IMR-90 (cell line): ENCODE measurements at regions not wholly inside any gene's neighbourhood (a gene's known extent, or its start where the extent isn't known, plus 50 kb on each side); places are given as distances from the start of the nearest gene placed in this dataset.

Source experiments
- ATAC-seq: fragments of 200-7000 bp; cut with Tn5 transposase; 2 replicates; pipeline ENCODE4 v1.9.1; 2020; ENCODE audit warnings: low read depth, mild to moderate bottlenecking, moderate library complexity
- BruUV-seq: library from RNA; stranded (reverse); fragments of 400-500 nt; replicated peaks from 2 replicates; lab custom pipeline; 2021; lab: Mats Ljungman, UMichigan
- CTCF ChIA-PET: fragments of 300-600 bp; formaldehyde crosslinking; extraction: SDS; loops from one replicate; lab custom pipeline; 2021; ENCODE audit warnings: antibody characterized with exemption; lab: Yijun Ruan, JAX
- POLR2A ChIA-PET: fragments of 300-600 bp; sonication (Branson Sonifier 250); formaldehyde crosslinking; loops from one replicate; lab custom pipeline; 2022; ENCODE audit warnings: antibody characterized with exemption; ENCODE audit not compliant: unreplicated experiment; lab: Charles Lee
- DNase-seq: peaks from one replicate; pipeline ENCODE4 v3.0.0; 2013
- H2AFZ ChIP-seq: replicated peaks from 2 replicates; pipeline ENCODE3; 2013; ENCODE audit warnings: low read length, mild to moderate bottlenecking; ENCODE audit not compliant: poor library complexity
- H2AK5ac ChIP-seq: 2 replicates; pipeline ENCODE4 v1.6.1; 2013; ENCODE audit warnings: low read depth, low read length, inconsistent platforms
- H2AK9ac ChIP-seq: replicated peaks from 2 replicates; pipeline ENCODE3; 2013; ENCODE audit warnings: mild to moderate bottlenecking, low read depth, low read length, moderate library complexity; ENCODE audit not compliant: poor library complexity
- H2BK120ac ChIP-seq: 2 replicates; pipeline ENCODE4 v1.6.1; 2013; ENCODE audit warnings: low read depth, low read length, inconsistent platforms
- H2BK15ac ChIP-seq: 3 replicates; pipeline ENCODE4 v1.6.1; 2013; ENCODE audit warnings: low read depth, low read length, inconsistent platforms
- H2BK20ac ChIP-seq: 2 replicates; pipeline ENCODE4 v1.6.1; 2013; ENCODE audit warnings: low read depth, mild to moderate bottlenecking, inconsistent platforms, low read length, moderate library complexity
- H2BK5ac ChIP-seq: 2 replicates; pipeline ENCODE4 v1.6.1; 2013; ENCODE audit warnings: mild to moderate bottlenecking, low read depth, low read length, inconsistent platforms; ENCODE audit not compliant: poor library complexity, severe bottlenecking
- H3K14ac ChIP-seq: replicated peaks from 2 replicates; pipeline ENCODE4 v1.6.1; 2013; ENCODE audit warnings: low read depth, low read length, inconsistent platforms
- H3K18ac ChIP-seq: 2 replicates; pipeline ENCODE4 v1.6.1; 2013; ENCODE audit warnings: low read depth, low read length, control low read depth
- H3K23ac ChIP-seq: 2 replicates; pipeline ENCODE4 v1.6.1; 2013; ENCODE audit warnings: low read depth, low read length, inconsistent platforms
- H3K27ac ChIP-seq: 2 replicates; pipeline ENCODE4 v1.5.1; 2013; ENCODE audit warnings: mild to moderate bottlenecking, control low read depth, low read length; ENCODE audit not compliant: insufficient read depth
- H3K27me3 ChIP-seq: 2 replicates; pipeline ENCODE4 v1.6.1; 2013; ENCODE audit warnings: low read length; ENCODE audit not compliant: control insufficient read depth, insufficient read depth
- H3K36me3 ChIP-seq: 2 replicates; pipeline ENCODE4 v1.6.1; 2013; ENCODE audit warnings: low read length, mixed read lengths; ENCODE audit not compliant: control insufficient read depth, insufficient read depth
- H3K4ac ChIP-seq: 2 replicates; pipeline ENCODE4 v1.6.1; 2013; ENCODE audit warnings: low read depth, low read length, inconsistent platforms
- H3K4me1 ChIP-seq: 2 replicates; pipeline ENCODE4 v1.6.1; 2013; ENCODE audit warnings: low read length, mixed read lengths; ENCODE audit not compliant: control insufficient read depth, insufficient read depth
- H3K4me2 ChIP-seq: 2 replicates; pipeline ENCODE4 v1.6.1; 2013; ENCODE audit warnings: low read depth, mild to moderate bottlenecking, control low read depth, low read length, moderate library complexity
- H3K4me3 ChIP-seq: 2 replicates; pipeline ENCODE4 v1.5.1; 2013; ENCODE audit warnings: low read depth, mild to moderate bottlenecking, control low read depth, low read length, moderate library complexity; ENCODE audit not compliant: insufficient read depth
- H3K56ac ChIP-seq: 2 replicates; pipeline ENCODE4 v1.6.1; 2013; ENCODE audit warnings: low read length, inconsistent platforms; ENCODE audit not compliant: insufficient read depth; ENCODE audit errors: extremely low read depth
- H3K79me1 ChIP-seq, 2 experiments: 2 replicates each; pipeline ENCODE4 v1.6.1; 2013; ENCODE audit warnings: low read length in 2 of 2, inconsistent platforms in 1 of 2, low read depth in 1 of 2
- H3K9ac ChIP-seq: 2 replicates; pipeline ENCODE4 v1.6.1; 2013; ENCODE audit warnings: low read depth, low read length, control low read depth
- H3K9me1 ChIP-seq: 2 replicates; pipeline ENCODE4 v1.6.1; 2013; ENCODE audit warnings: low read length, inconsistent platforms; ENCODE audit not compliant: insufficient read depth
- H3K9me3 ChIP-seq: 2 replicates; pipeline ENCODE4 v1.6.1; 2013; ENCODE audit warnings: low read length; ENCODE audit not compliant: control insufficient read depth, insufficient read depth
- H4K20me1 ChIP-seq: 2 replicates; pipeline ENCODE4 v1.6.1; 2013; ENCODE audit warnings: low read length, inconsistent platforms; ENCODE audit not compliant: insufficient read depth
- H4K5ac ChIP-seq: 2 replicates; pipeline ENCODE4 v1.6.1; 2013; ENCODE audit warnings: mild to moderate bottlenecking, low read depth, low read length, control low read depth
- H4K8ac ChIP-seq, 2 experiments: 2 replicates each; pipeline ENCODE4 v1.6.1; 2013; ENCODE audit warnings: low read depth in 2 of 2, low read length in 2 of 2, control low read depth in 1 of 2, inconsistent platforms in 1 of 2
- H4K91ac ChIP-seq: 2 replicates; pipeline ENCODE4 v1.6.1; 2013; ENCODE audit warnings: low read depth, low read length, inconsistent platforms; ENCODE audit not compliant: insufficient read depth
- BHLHE40 ChIP-seq: fragments of 150-350 bp; IDR thresholded peaks from 2 replicates; pipeline ENCODE4 v1.6.1; 2016; ENCODE audit warnings: mild to moderate bottlenecking, low read depth, low read length
- CEBPB ChIP-seq: IDR thresholded peaks from 2 replicates; pipeline ENCODE4 v1.6.1; 2012; ENCODE audit warnings: low read depth, low read length, improper control_type of control experiment
- CHD1 ChIP-seq: IDR thresholded peaks from 2 replicates; pipeline ENCODE4 v1.6.1; 2012; ENCODE audit warnings: low read depth, low read length, improper control_type of control experiment
- ELK1 ChIP-seq: fragments of 150-350 bp; IDR thresholded peaks from 2 replicates; pipeline ENCODE4 v1.6.1; 2016; ENCODE audit warnings: low read depth, mild to moderate bottlenecking, low read length, moderate library complexity, borderline replicate concordance
- FOS ChIP-seq: fragments of 150-350 bp; IDR thresholded peaks from 2 replicates; pipeline ENCODE4 v1.6.1; 2016; ENCODE audit warnings: low read depth, low read length
- MAFK ChIP-seq: IDR thresholded peaks from 2 replicates; pipeline ENCODE4 v1.6.1; 2012; ENCODE audit warnings: low read depth, low read length, improper control_type of control experiment
- MAZ ChIP-seq: IDR thresholded peaks from 2 replicates; pipeline ENCODE4 v1.6.1; 2012; ENCODE audit warnings: low read depth, mild to moderate bottlenecking, low read length, improper control_type of control experiment, moderate library complexity, borderline replicate concordance
- MXI1 ChIP-seq: IDR thresholded peaks from 2 replicates; pipeline ENCODE4 v1.6.1; 2012; ENCODE audit warnings: low read depth, mild to moderate bottlenecking, low read length, moderate library complexity, borderline replicate concordance
- NFE2L2 ChIP-seq: fragments of 150-350 bp; IDR thresholded peaks from 2 replicates; pipeline ENCODE4 v1.6.1; 2016; ENCODE audit warnings: low read depth, mild to moderate bottlenecking, low read length
- POLR2A ChIP-seq: IDR thresholded peaks from 2 replicates; pipeline ENCODE4 v1.6.1; 2012; ENCODE audit warnings: mild to moderate bottlenecking, low read depth, low read length
- RAD21 ChIP-seq: IDR thresholded peaks from 2 replicates; pipeline ENCODE4 v1.6.1; 2012; ENCODE audit warnings: low read length, improper control_type of control experiment
- RCOR1 ChIP-seq: IDR thresholded peaks from 2 replicates; pipeline ENCODE4 v1.6.1; 2012; ENCODE audit warnings: mild to moderate bottlenecking, low read length, improper control_type of control experiment; ENCODE audit not compliant: insufficient replicate concordance
- RFX5 ChIP-seq: IDR thresholded peaks from 2 replicates; pipeline ENCODE4 v1.8.0; 2012; ENCODE audit warnings: low read depth, mild to moderate bottlenecking, low read length, moderate library complexity
- SMC3 ChIP-seq: fragments of 150-350 bp; IDR thresholded peaks from 2 replicates; pipeline ENCODE4 v1.6.1; 2016; ENCODE audit warnings: low read depth, mild to moderate bottlenecking, antibody characterized with exemption, low read length, moderate library complexity
- USF2 ChIP-seq: fragments of 150-350 bp; IDR thresholded peaks from 2 replicates; pipeline ENCODE4 v1.6.1; 2017; ENCODE audit warnings: mild to moderate bottlenecking, antibody characterized with exemption, low read length, low read depth
- WGBS, 2 experiments: methylation state at CpG; one replicate each; pipeline versions ENCODE4 v1.1.5 to v1.1.7; 2013; ENCODE audit warnings: missing lambda C conversion rate in 2 of 2; ENCODE audit not compliant: insufficient read length in 1 of 2; ENCODE audit errors: extremely low coverage in 2 of 2; 5-methylcytosine and 5-hydroxymethylcytosine counted together
- dilution Hi-C: fragments of 300-500 bp; cut with HindIII; formaldehyde crosslinking; loops from one replicate; pipeline ENCODE4 v1.14.3; 2018; ENCODE audit warnings: low sequenced_read_pairs; ENCODE audit not compliant: unreplicated experiment
- in situ Hi-C: fragments of 300-500 bp; cut with MboI; formaldehyde crosslinking; loops from 3 replicates; pipeline ENCODE4 v1.14.3; 2019; ENCODE audit warnings: low sequenced_read_pairs, inconsistent platforms, mixed read lengths
- intact Hi-C: fragments of 100-400 bp; cut with micrococcal nuclease; formaldehyde crosslinking; loops from 2 replicates; pipeline ENCODE4 v1.10.0; 2022

GRCh38 chr4:28426251-28426650 is 1565.6 kb downstream of the STIM2 start:
- H3K9ac ChIP-seq: no peak overlapping the region
- H4K91ac ChIP-seq: no peak overlapping the region
- H3K14ac ChIP-seq: no peak overlapping the region
- no peak overlapping the region for H4K5ac ChIP-seq
- no peak for ATAC-seq
- no peak overlapping the region for H2BK20ac ChIP-seq
- no peak overlapping the region for H2AK5ac ChIP-seq
- no peaks in the 10 kb centered on the region for H3K79me1 ChIP-seq
- CTCF ChIA-PET: no interaction called here
- H3K36me3 ChIP-seq: no peaks in the 10 kb centered on the region
- H3K27ac ChIP-seq: no peak overlapping the region
- no peak overlapping the region for H2BK15ac ChIP-seq
- no peak overlapping the region for H3K4me3 ChIP-seq
- in situ Hi-C loops: no loop called here
- dilution Hi-C loops: no loop called here
- H3K18ac ChIP-seq: no peak overlapping the region
- no peak overlapping the region for H3K4ac ChIP-seq
- H2AK9ac ChIP-seq: no peak overlapping the region
- no peaks in the 10 kb centered on the region for H3K4me1 ChIP-seq
- H3K23ac ChIP-seq: no peak overlapping the region
- intact Hi-C loops: no loop called here
- H4K8ac ChIP-seq: no peak overlapping the region
- H2BK5ac ChIP-seq: no peak overlapping the region
- no peak for DNase-seq
- TF ChIP-seq SMC3 (no peak), MAFK (no peak), BHLHE40 (no peak), ELK1 (no peak), FOS (no peak), MAZ (no peak), CEBPB (no peak), RFX5 (no peak), MXI1 (no peak), RAD21 (no peak), USF2 (no peak), RCOR1 (no peak), NFE2L2 (no peak), POLR2A (no peak), CHD1 (no peak)
- no CpG with 5 or more reads among the region's 1 CpG for WGBS, 2 experiments
- no peaks in the 10 kb centered on the region for H3K9me3 ChIP-seq
- H4K20me1 ChIP-seq: no peaks in the 10 kb centered on the region
- no peaks in the 10 kb centered on the region for H3K9me1 ChIP-seq
- no peak overlapping the region for H3K56ac ChIP-seq
- no peak overlapping the region for H2AFZ ChIP-seq
- BruUV-seq: no TSS peak
- H3K27me3 ChIP-seq: no peaks in the 10 kb centered on the region
- POLR2A ChIA-PET: no interaction called here
- H3K4me2 ChIP-seq: no peak overlapping the region
- no peak overlapping the region for H2BK120ac ChIP-seq
